ENCODE measurements at regions not wholly inside any gene's neighbourhood (a gene's known extent, or its start where the extent isn't known, plus 50 kb on each side); places are given as distances from the start of the nearest gene placed in this dataset.

DNA sequence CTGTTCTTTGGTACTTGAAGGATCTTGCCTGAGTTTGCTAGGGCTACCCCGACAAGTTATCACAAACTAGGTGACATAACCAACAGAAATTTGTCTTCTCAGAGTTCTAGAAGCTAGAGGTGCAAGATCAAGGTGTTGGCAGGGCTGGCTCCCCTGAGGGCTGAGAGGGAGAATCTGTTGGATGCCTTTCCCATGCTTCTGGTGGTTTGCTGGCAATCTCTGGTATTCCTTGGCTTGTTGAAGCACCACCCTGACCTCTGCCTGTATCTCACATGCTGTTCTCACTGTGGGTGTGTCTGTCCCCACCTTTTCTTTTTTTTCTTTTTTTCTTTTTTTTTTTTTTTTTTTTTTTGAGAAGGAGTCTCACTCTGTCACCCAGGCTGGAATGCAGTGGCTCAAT is 81.2 kb downstream of the VCPKMT start:
- no peak overlapping the region for H3K27ac ChIP-seq
- Mint-ChIP-seq H3K36me3 (no peaks in the 10 kb centered on the region), H3K27ac (no peak overlapping the region), H3K4me1 (no peaks in the 10 kb centered on the region), H3K9me3 (no peaks in the 10 kb centered on the region), H3K4me3 (no peak overlapping the region), H3K27me3 (ENCODE audit: insufficient read depth, low read depth) (no peaks in the 10 kb centered on the region)
- no peak for DNase-seq (ENCODE audit: low spot score)
- TF ChIP-seq, protein P1, sequence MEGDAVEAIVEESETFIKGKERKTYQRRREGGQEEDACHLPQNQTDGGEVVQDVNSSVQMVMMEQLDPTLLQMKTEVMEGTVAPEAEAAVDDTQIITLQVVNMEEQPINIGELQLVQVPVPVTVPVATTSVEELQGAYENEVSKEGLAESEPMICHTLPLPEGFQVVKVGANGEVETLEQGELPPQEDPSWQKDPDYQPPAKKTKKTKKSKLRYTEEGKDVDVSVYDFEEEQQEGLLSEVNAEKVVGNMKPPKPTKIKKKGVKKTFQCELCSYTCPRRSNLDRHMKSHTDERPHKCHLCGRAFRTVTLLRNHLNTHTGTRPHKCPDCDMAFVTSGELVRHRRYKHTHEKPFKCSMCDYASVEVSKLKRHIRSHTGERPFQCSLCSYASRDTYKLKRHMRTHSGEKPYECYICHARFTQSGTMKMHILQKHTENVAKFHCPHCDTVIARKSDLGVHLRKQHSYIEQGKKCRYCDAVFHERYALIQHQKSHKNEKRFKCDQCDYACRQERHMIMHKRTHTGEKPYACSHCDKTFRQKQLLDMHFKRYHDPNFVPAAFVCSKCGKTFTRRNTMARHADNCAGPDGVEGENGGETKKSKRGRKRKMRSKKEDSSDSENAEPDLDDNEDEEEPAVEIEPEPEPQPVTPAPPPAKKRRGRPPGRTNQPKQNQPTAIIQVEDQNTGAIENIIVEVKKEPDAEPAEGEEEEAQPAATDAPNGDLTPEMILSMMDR (IDR thresholded peaks at IDR 0.05) = no peak
- no peak for TF ChIP-seq EZH2 (IDR thresholded peaks at IDR 0.05)
- no peaks in the 10 kb centered on the region for H3K79me2 ChIP-seq (ENCODE audit: low read depth)
- H2AFZ ChIP-seq (replicated peaks) = no peak overlapping the region
- no peak overlapping the region for H3K4me2 ChIP-seq
- H3K4me3 ChIP-seq = no peak overlapping the region
- no peaks in the 10 kb centered on the region for H3K27me3 ChIP-seq
- H3K4me1 ChIP-seq = no peaks in the 10 kb centered on the region
- H3K9ac ChIP-seq = no peak overlapping the region
- no peaks in the 10 kb centered on the region for H3F3A ChIP-seq (ENCODE audit: low read depth)
- H3K9me3 ChIP-seq (ENCODE audit: low read depth) = no peaks in the 10 kb centered on the region
- no peaks in the 10 kb centered on the region for H3K36me3 ChIP-seq
- no peaks in the 10 kb centered on the region for H4K20me1 ChIP-seq (ENCODE audit: low read depth)

DNA sequence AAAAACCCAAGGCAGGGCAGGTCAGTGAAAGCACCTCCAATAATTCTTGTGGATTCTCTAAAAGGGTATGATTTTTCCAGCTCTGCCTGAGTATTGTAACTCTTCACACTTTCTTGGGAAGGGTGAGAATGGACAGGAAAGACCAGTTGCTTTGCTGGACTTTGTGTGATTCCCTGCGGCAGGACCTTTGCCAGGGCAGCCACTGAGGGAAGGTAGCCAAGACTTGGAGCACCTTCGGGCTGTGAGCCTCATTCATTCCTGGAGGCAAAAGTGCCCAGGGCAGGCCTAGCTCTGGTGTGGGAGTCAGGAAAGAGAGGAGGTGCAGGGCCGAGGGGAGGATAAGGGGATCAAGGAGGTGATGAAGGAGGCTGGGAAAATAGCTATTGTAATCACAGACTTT is 80.2 kb downstream of the VCPKMT start:
- no peak overlapping the region for H2AFZ ChIP-seq (replicated peaks)
- Mint-ChIP-seq H3K4me1 (no peaks in the 10 kb centered on the region), H3K4me3 (no peak overlapping the region), H3K36me3 (no peaks in the 10 kb centered on the region), H3K9me3 (no peaks in the 10 kb centered on the region), H3K27ac (no peak overlapping the region), H3K27me3 (ENCODE audit: insufficient read depth, low read depth) (peaks cover under 1% of the 10 kb centered on the region)
- H3K4me1 ChIP-seq = no peaks in the 10 kb centered on the region
- H3K36me3 ChIP-seq = no peaks in the 10 kb centered on the region
- H3K27ac ChIP-seq = no peak overlapping the region
- H3K4me2 ChIP-seq = no peak overlapping the region
- no peaks in the 10 kb centered on the region for H3K27me3 ChIP-seq
- no peak overlapping the region for H3K9ac ChIP-seq
- TF ChIP-seq EZH2phosphoT487 (IDR thresholded peaks at IDR 0.05) (no peak), EZH2 (IDR thresholded peaks at IDR 0.05) (no peak)
- TF ChIP-seq, protein P1 (IDR thresholded peaks at IDR 0.05) = no peak
- H4K20me1 ChIP-seq (ENCODE audit: low read depth) = no peaks in the 10 kb centered on the region
- H3F3A ChIP-seq (ENCODE audit: low read depth) = no peaks in the 10 kb centered on the region
- no peak overlapping the region for H3K4me3 ChIP-seq
- no peaks in the 10 kb centered on the region for H3K9me3 ChIP-seq (ENCODE audit: low read depth)
- no peak for DNase-seq (ENCODE audit: low spot score)
- H3K79me2 ChIP-seq (ENCODE audit: low read depth) = no peaks in the 10 kb centered on the region

GRCh38 chr14:50036637-50037036 is 79.7 kb downstream of the VCPKMT start:
- Histone ChIP-seq H2AFZ (replicated peaks) (no peak overlapping the region), H3K4me3 (no peak overlapping the region), H3K4me1 (no peaks in the 10 kb centered on the region), H3K27me3 (no peaks in the 10 kb centered on the region), H3K36me3 (no peaks in the 10 kb centered on the region), H3K4me2 (no peak overlapping the region), H3K27ac (no peak overlapping the region), H3F3A (ENCODE audit: low read depth) (no peaks in the 10 kb centered on the region), H3K9me3 (ENCODE audit: low read depth) (no peaks in the 10 kb centered on the region), H3K79me2 (ENCODE audit: low read depth) (no peaks in the 10 kb centered on the region), H3K9ac (no peak overlapping the region), H4K20me1 (ENCODE audit: low read depth) (no peaks in the 10 kb centered on the region)
- TF ChIP-seq EZH2 (IDR thresholded peaks at IDR 0.05) = no peak
- TF ChIP-seq, protein P1 (IDR thresholded peaks at IDR 0.05) = no peak
- no peak for TF ChIP-seq EZH2phosphoT487 (IDR thresholded peaks at IDR 0.05)
- Mint-ChIP-seq H3K36me3 (no peaks in the 10 kb centered on the region), H3K4me1 (no peaks in the 10 kb centered on the region), H3K27me3 (ENCODE audit: insufficient read depth, low read depth) (peaks cover 2% of the 10 kb centered on the region), H3K27ac (no peak overlapping the region), H3K9me3 (no peaks in the 10 kb centered on the region), H3K4me3 (no peak overlapping the region)
- DNase-seq (ENCODE audit: low spot score) = no peak

- no peaks in the 10 kb centered on the region for H4K20me1 ChIP-seq (ENCODE audit: low read depth)
- H3K4me1 ChIP-seq = no peaks in the 10 kb centered on the region
- no peak overlapping the region for H3K4me3 Mint-ChIP-seq
- H2AFZ ChIP-seq (replicated peaks) = no peak overlapping the region
- no peaks in the 10 kb centered on the region for H3K79me2 ChIP-seq (ENCODE audit: low read depth)
- no peaks in the 10 kb centered on the region for H3K27me3 ChIP-seq
- H3K9me3 ChIP-seq (ENCODE audit: low read depth) = no peaks in the 10 kb centered on the region
- H3K9ac ChIP-seq = no peak overlapping the region
- H3K4me1 Mint-ChIP-seq = no peaks in the 10 kb centered on the region
- no peak overlapping the region for H3K27ac ChIP-seq
- no peaks in the 10 kb centered on the region for H3K9me3 Mint-ChIP-seq
- DNase-seq (ENCODE audit: low spot score) = no peak
- H3K36me3 ChIP-seq = no peaks in the 10 kb centered on the region
- H3K4me3 ChIP-seq = no peak overlapping the region
- no peaks in the 10 kb centered on the region for H3K36me3 Mint-ChIP-seq
- H3K27me3 Mint-ChIP-seq (ENCODE audit: insufficient read depth, low read depth) = peaks cover 2% of the 10 kb centered on the region
- H3K4me2 ChIP-seq = no peak overlapping the region
- no peaks in the 10 kb centered on the region for H3F3A ChIP-seq (ENCODE audit: low read depth)
- no peak for TF ChIP-seq EZH2 (IDR thresholded peaks at IDR 0.05)
- TF ChIP-seq EZH2phosphoT487 (IDR thresholded peaks at IDR 0.05) = no peak
- TF ChIP-seq, protein P1 (IDR thresholded peaks at IDR 0.05) = no peak
- no peak overlapping the region for H3K27ac Mint-ChIP-seq
Measured at GRCh38 chr14:50037240-50037639, 79.1 kb downstream of the VCPKMT start.
